Smooth muscle cell (in vitro differentiated cells): ENCODE measurements at regions not wholly inside any gene's neighbourhood (a gene's known extent, or its start where the extent isn't known, plus 50 kb on each side); places are given as distances from the start of the nearest gene placed in this dataset.

Experiments
- DNase-seq: peaks from one replicate; lab custom pipeline; 2025; ENCODE audit not compliant: unreplicated experiment; lab: John Stamatoyannopoulos, UW
- H2AFZ ChIP-seq: fragments of 200-600 bp; sonication (generic); 2 replicates; pipeline ENCODE4 v1.6.0; 2016; ENCODE audit warnings: antibody characterized with exemption, low read depth, mild to moderate bottlenecking
- H3F3A ChIP-seq: fragments of 200-600 bp; sonication (generic); 2 replicates; pipeline ENCODE4 v1.6.0; 2017; ENCODE audit warnings: antibody characterized with exemption, low read depth
- H3K27ac ChIP-seq: fragments of 200-600 bp; sonication (generic); 2 replicates; pipeline ENCODE4 v1.5.1; 2016; ENCODE audit warnings: low read depth, mild to moderate bottlenecking
- H3K27me3 ChIP-seq: fragments of 200-600 bp; sonication (generic); 2 replicates; pipeline ENCODE4 v1.6.1; 2016; ENCODE audit warnings: low read depth, mild to moderate bottlenecking
- H3K36me3 ChIP-seq: fragments of 200-600 bp; sonication (generic); 2 replicates; pipeline ENCODE4 v1.5.1; 2016; ENCODE audit warnings: low read depth
- H3K4me1 ChIP-seq: fragments of 200-600 bp; sonication (generic); 2 replicates; pipeline ENCODE4 v1.5.1; 2016; ENCODE audit warnings: low read depth
- H3K4me2 ChIP-seq: fragments of 200-600 bp; sonication (generic); 2 replicates; pipeline ENCODE4 v1.6.0; 2016; ENCODE audit warnings: mild to moderate bottlenecking
- H3K4me3 ChIP-seq: fragments of 200-600 bp; sonication (generic); 2 replicates; pipeline ENCODE4 v1.5.1; 2016; ENCODE audit warnings: mild to moderate bottlenecking
- H3K79me2 ChIP-seq: fragments of 200-600 bp; sonication (generic); 2 replicates; pipeline ENCODE4 v1.6.0; 2016; ENCODE audit warnings: low read depth, mild to moderate bottlenecking
- H3K9ac ChIP-seq: fragments of 200-600 bp; sonication (generic); 2 replicates; pipeline ENCODE4 v1.6.0; 2016; ENCODE audit warnings: low read depth
- H3K9me3 ChIP-seq: fragments of 200-600 bp; sonication (generic); replicated peaks from 2 replicates; pipeline ENCODE4 v1.5.1; 2016; ENCODE audit warnings: low read depth
- H4K20me1 ChIP-seq: fragments of 200-600 bp; sonication (generic); 2 replicates; pipeline ENCODE4 v1.6.0; 2016; ENCODE audit warnings: low read depth
- WGBS: methylation state at CpG from one replicate; pipeline ENCODE4 v1.1.7; 2016; ENCODE audit warnings: low lambda C conversion rate; 5-methylcytosine and 5-hydroxymethylcytosine counted together
- TF ChIP-seq, protein P1 (sequence below): fragments of 200-600 bp; sonication (generic); IDR thresholded peaks from 2 replicates; pipeline ENCODE4 v1.5.1; 2017; ENCODE audit warnings: borderline replicate concordance, mild to moderate bottlenecking, antibody characterized with exemption; ENCODE audit not compliant: insufficient read depth, poor library complexity, severe bottlenecking

DNA sequence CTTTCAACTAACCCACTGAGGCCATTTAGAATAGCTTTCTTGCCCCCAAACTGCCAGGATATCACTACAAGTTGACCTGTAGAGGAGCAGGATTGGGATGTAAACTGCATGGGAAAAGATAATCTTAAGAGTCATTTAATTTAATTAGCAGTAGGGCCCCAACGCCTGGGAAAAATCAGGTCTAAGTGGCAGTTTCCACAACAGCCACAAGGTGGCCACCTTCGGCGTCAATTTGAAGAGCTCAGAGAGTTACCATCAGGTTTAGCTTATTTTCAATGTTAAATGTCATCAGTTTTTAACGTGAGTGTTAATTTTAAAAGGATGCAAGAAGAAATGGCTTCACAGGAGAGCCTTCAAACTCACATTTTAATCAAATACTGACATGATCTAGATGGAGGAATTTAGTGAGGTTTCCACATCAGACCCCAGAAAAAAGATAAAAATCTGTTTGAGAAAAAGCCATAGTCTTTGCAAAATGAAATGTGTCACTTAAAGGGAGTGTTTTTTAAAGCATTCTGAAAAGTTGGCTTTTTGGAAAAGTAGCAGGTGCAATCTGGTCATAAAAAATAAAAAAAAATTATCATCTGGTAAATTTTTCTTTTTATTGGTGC is 77.3 kb upstream of the UPP2 start:
- Histone ChIP-seq H3K4me3 (no peak overlapping the region), H3K36me3 (no peaks in the 10 kb centered on the region), H3K9ac (no peak overlapping the region), H4K20me1 (no peaks in the 10 kb centered on the region), H3K27me3 (peaks cover 5% of the 10 kb centered on the region), H2AFZ (no peak overlapping the region), H3K4me1 (no peaks in the 10 kb centered on the region), H3K27ac (no peak overlapping the region), H3K9me3 (no peaks in the 10 kb centered on the region), H3F3A (no peaks in the 10 kb centered on the region), H3K79me2 (no peaks in the 10 kb centered on the region), H3K4me2 (no peak overlapping the region)
- no peak for DNase-seq
- TF ChIP-seq, protein P1, sequence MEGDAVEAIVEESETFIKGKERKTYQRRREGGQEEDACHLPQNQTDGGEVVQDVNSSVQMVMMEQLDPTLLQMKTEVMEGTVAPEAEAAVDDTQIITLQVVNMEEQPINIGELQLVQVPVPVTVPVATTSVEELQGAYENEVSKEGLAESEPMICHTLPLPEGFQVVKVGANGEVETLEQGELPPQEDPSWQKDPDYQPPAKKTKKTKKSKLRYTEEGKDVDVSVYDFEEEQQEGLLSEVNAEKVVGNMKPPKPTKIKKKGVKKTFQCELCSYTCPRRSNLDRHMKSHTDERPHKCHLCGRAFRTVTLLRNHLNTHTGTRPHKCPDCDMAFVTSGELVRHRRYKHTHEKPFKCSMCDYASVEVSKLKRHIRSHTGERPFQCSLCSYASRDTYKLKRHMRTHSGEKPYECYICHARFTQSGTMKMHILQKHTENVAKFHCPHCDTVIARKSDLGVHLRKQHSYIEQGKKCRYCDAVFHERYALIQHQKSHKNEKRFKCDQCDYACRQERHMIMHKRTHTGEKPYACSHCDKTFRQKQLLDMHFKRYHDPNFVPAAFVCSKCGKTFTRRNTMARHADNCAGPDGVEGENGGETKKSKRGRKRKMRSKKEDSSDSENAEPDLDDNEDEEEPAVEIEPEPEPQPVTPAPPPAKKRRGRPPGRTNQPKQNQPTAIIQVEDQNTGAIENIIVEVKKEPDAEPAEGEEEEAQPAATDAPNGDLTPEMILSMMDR, result peak; percentile 90
- 2% methylated on average over 4 of the region's 4 CpGs for WGBS

DNA sequence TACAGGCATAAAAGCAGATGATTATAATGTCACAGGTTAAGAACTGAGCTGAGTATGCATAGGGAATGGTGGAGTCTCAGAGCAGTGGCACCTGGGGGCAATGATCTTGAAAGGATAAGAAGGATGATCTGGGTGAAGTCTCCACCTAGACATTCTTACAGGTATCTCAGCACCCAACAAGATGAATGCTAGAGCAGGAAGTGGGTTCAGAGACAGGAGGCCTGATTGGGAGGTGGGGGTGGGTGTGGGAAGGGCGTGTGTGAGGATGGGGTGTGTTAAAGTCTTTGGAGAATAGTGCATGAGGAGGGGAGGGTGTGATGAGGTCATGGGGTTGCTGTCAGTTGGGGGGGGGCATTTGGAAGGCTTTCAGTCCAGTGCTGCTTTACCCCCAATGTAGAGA is 78.8 kb upstream of the UPP2 start:
- H3K9me3 ChIP-seq, result no peaks in the 10 kb centered on the region
- H3K27me3 ChIP-seq, result peaks cover 5% of the 10 kb centered on the region
- no peak for DNase-seq
- H3K4me3 ChIP-seq, result no peak overlapping the region
- WGBS, result 86% methylated on average over 1 of the region's 1 CpG
- no peaks in the 10 kb centered on the region for H3K4me1 ChIP-seq
- no peak overlapping the region for H3K4me2 ChIP-seq
- H3K9ac ChIP-seq, result no peak overlapping the region
- no peaks in the 10 kb centered on the region for H3K79me2 ChIP-seq
- H2AFZ ChIP-seq, result no peak overlapping the region
- no peaks in the 10 kb centered on the region for H3K36me3 ChIP-seq
- H4K20me1 ChIP-seq, result no peaks in the 10 kb centered on the region
- H3K27ac ChIP-seq, result no peak overlapping the region
- TF ChIP-seq, protein P1, result no peak
- H3F3A ChIP-seq, result no peaks in the 10 kb centered on the region

DNA sequence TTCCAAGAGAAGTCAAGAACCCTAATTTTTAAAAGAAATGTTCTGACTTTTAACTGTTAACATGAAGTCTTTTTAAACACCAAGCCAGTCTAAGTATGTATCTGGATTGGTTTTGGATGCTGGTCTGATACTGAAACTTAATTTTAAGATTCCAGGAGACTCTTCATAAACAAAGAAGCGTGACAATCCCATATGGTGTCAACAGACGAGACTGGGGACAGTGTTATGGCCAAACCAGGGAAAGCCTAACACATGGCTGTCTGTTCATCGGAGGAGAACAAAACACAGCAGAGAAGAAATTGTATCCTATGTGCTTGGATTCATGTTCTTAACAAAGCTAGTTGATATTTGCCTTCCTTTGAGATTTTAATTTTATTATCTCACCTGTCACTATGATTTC is 80.5 kb upstream of the UPP2 start:
- WGBS, result 86% methylated on average over 3 of the region's 3 CpGs
- H3K4me2 ChIP-seq, result no peak overlapping the region
- H3K27me3 ChIP-seq, result peaks cover 5% of the 10 kb centered on the region
- no peaks in the 10 kb centered on the region for H3K4me1 ChIP-seq
- no peak overlapping the region for H3K9ac ChIP-seq
- H3K79me2 ChIP-seq, result no peaks in the 10 kb centered on the region
- H3K27ac ChIP-seq, result no peak overlapping the region
- no peaks in the 10 kb centered on the region for H3K36me3 ChIP-seq
- no peak overlapping the region for H2AFZ ChIP-seq
- H3F3A ChIP-seq, result no peaks in the 10 kb centered on the region
- no peaks in the 10 kb centered on the region for H4K20me1 ChIP-seq
- H3K9me3 ChIP-seq, result no peaks in the 10 kb centered on the region
- no peak overlapping the region for H3K4me3 ChIP-seq
- no peak for DNase-seq
- TF ChIP-seq, protein P1, result no peak

DNA sequence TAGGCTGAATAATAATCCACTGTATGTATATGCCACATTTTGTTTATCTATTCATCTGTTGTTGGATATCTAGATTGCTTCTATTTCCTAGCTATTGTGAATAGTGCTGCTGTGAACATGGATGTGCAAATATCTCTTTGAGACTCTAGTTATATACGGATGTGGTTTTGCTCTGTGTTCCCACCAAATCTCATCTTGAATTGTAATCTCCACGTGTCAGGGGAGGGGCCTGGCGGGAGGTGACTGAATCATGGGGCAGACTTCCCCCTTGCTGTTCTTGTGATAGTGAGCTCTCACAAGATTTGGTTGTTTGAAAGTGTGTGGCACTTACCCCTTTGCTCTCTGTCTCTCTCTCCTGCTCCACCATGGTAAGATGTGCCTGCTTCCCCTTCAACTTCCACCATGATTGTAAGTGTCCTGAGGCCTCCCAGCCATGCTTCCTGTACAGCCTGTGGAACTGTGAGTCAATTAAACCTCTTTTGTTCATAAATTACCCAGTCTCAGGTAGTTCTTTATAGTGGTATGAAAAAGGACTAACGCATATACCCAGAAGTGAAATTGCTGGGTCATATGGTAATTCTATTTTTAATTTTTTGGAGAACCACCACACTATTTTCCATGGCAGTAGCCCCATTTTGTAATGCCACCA is 86.1 kb upstream of the UPP2 start:
- H3K9me3 ChIP-seq, result no peaks in the 10 kb centered on the region
- H3K4me3 ChIP-seq, result no peak overlapping the region
- H3K36me3 ChIP-seq, result no peaks in the 10 kb centered on the region
- no peak overlapping the region for H3K9ac ChIP-seq
- H2AFZ ChIP-seq, result no peak overlapping the region
- H3F3A ChIP-seq, result no peaks in the 10 kb centered on the region
- no peaks in the 10 kb centered on the region for H4K20me1 ChIP-seq
- H3K27me3 ChIP-seq, result no peaks in the 10 kb centered on the region
- WGBS, result 83% methylated on average over 4 of the region's 4 CpGs
- TF ChIP-seq, protein P1, result no peak
- no peak overlapping the region for H3K4me2 ChIP-seq
- no peak overlapping the region for H3K27ac ChIP-seq
- no peak for DNase-seq
- H3K79me2 ChIP-seq, result no peaks in the 10 kb centered on the region
- peaks cover 15% of the 10 kb centered on the region for H3K4me1 ChIP-seq
